ENCODE measurements at regions not wholly inside any gene's neighbourhood (a gene's known extent, or its start where the extent isn't known, plus 50 kb on each side); places are given as distances from the start of the nearest gene placed in this dataset.

DNA sequence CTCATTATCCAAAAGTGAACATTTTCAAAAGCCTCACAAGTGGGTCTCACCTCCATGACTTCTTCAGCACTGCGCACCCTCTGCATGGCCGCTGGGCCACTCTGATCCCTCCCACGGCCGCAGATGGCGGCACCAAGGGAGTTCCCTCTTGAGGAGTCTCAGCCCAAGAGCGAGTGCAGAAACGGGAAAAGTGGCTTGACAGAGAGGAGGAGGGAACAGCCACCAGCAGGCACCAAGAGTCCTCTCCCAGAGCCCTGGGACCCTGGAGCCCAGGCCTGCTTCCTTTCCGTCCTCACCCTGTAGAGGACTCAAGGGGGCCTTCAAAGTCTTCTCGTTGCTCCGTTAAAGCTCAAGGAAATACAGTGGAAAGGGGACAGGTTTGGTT, 230.2 kb upstream of the DIO3 start:
- TF ChIP-seq, protein P1, sequence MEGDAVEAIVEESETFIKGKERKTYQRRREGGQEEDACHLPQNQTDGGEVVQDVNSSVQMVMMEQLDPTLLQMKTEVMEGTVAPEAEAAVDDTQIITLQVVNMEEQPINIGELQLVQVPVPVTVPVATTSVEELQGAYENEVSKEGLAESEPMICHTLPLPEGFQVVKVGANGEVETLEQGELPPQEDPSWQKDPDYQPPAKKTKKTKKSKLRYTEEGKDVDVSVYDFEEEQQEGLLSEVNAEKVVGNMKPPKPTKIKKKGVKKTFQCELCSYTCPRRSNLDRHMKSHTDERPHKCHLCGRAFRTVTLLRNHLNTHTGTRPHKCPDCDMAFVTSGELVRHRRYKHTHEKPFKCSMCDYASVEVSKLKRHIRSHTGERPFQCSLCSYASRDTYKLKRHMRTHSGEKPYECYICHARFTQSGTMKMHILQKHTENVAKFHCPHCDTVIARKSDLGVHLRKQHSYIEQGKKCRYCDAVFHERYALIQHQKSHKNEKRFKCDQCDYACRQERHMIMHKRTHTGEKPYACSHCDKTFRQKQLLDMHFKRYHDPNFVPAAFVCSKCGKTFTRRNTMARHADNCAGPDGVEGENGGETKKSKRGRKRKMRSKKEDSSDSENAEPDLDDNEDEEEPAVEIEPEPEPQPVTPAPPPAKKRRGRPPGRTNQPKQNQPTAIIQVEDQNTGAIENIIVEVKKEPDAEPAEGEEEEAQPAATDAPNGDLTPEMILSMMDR (IDR thresholded peaks at IDR 0.05; ENCODE audit: low read length): no peak
- TF ChIP-seq EZH2 (optimal IDR thresholded peaks at IDR 0.05; ENCODE audit: low read depth, low read length) (no peak), EZH2phosphoT487 (IDR thresholded peaks at IDR 0.05; ENCODE audit: low read length) (no peak)

Data from MM.1S (cell line).